ENCODE measurements at regions not wholly inside any gene's neighbourhood (a gene's known extent, or its start where the extent isn't known, plus 50 kb on each side); places are given as distances from the start of the nearest gene placed in this dataset.

- Histone ChIP-seq H4K20me1 (ENCODE audit: control insufficient read depth, insufficient read depth, low read length, poor library complexity, severe bottlenecking) (no peaks in the 10 kb centered on the region), H3K36me3 (replicated peaks in 1 of 2; ENCODE audit: control extremely low read depth in 1 of 2, control insufficient read depth in 1 of 2, extremely low read depth in 1 of 2, insufficient read depth in 2 of 2, low read length in 1 of 2) (no peaks in the 10 kb centered on the region), H3K9ac (ENCODE audit: low read length) (no peak overlapping the region), H3K27me3 (replicated peaks in 1 of 4; ENCODE audit: control extremely low read depth in 1 of 4, control insufficient read depth in 3 of 4, insufficient read depth in 4 of 4, low read length in 3 of 4) (peaks cover 0 to 6% (median 1%) of the 10 kb centered on the region in 4 experiments), H3K4me2 (replicated peaks; ENCODE audit: low read depth, low read length, poor library complexity, severe bottlenecking) (no peak overlapping the region), H3K4me1 (ENCODE audit: control insufficient read depth in 2 of 2, insufficient read depth in 2 of 2, low read length in 2 of 2) (no peaks in the 10 kb centered on the region), H2AFZ (ENCODE audit: insufficient read depth, low read depth, low read length, poor library complexity, severe bottlenecking) (no peak overlapping the region), H3K9me3 (ENCODE audit: control extremely low read depth in 1 of 3, control insufficient read depth in 2 of 3, insufficient read depth in 1 of 3, low read length in 2 of 3) (peaks cover 0 to 3% (median 0%) of the 10 kb centered on the region in 3 donors), H3K27ac (ENCODE audit: low read length in 2 of 2) (no peak overlapping the region), H3K79me2 (ENCODE audit: control insufficient read depth, insufficient read depth, low read length) (no peaks in the 10 kb centered on the region), H3K4me3 (ENCODE audit: control extremely low read depth in 1 of 5, extremely low read depth in 1 of 5, insufficient read depth in 1 of 5, low read depth in 2 of 5, low read length in 4 of 5) (no peak overlapping the region)
- no peak for TF ChIP-seq EZH2 (IDR thresholded peaks at IDR 0.05; ENCODE audit: borderline replicate concordance, insufficient read depth, low read depth, low read length, poor library complexity, severe bottlenecking)
- TF ChIP-seq CTCF (IDR thresholded peaks at IDR 0.05), result no peak
- 80% methylated on average over 3 of the region's 6 CpGs for WGBS (ENCODE audit: insufficient coverage)
- Mint-ChIP-seq H3K27me3 (peaks cover 46% of the 10 kb centered on the region), H3K4me3 (no peak overlapping the region), H3K4me1 (no peaks in the 10 kb centered on the region), H3K9me3 (ENCODE audit: insufficient read depth) (peaks cover 3% of the 10 kb centered on the region), H3K27ac (no peak overlapping the region)
- ATAC-seq (ENCODE audit: low read depth), result no peak
- intact Hi-C loops (cut with micrococcal nuclease), result no loop called here
- ChIA-PET CTCF (no interaction called here), POLR2A (no interaction called here)
- DNase-seq, result no peak
These were observed 197.2 kb downstream of the RGS9 start for GRCh38 chr17:65334406-65334805.

- Mint-ChIP-seq H3K27me3 (peaks cover 38% of the 10 kb centered on the region), H3K9me3 (ENCODE audit: insufficient read depth) (no peaks in the 10 kb centered on the region), H3K4me3 (no peak overlapping the region), H3K4me1 (no peaks in the 10 kb centered on the region), H3K27ac (no peak overlapping the region)
- POLR2A ChIA-PET, result no interaction called here
- TF ChIP-seq EZH2 (IDR thresholded peaks at IDR 0.05; ENCODE audit: borderline replicate concordance, insufficient read depth, low read depth, low read length, poor library complexity, severe bottlenecking) (no peak), CTCF (IDR thresholded peaks at IDR 0.05) (no peak)
- Histone ChIP-seq H2AFZ (ENCODE audit: insufficient read depth, low read depth, low read length, poor library complexity, severe bottlenecking) (no peak overlapping the region), H3K4me1 (ENCODE audit: control insufficient read depth in 2 of 2, insufficient read depth in 2 of 2, low read length in 2 of 2) (no peaks in the 10 kb centered on the region), H3K4me2 (replicated peaks; ENCODE audit: low read depth, low read length, poor library complexity, severe bottlenecking) (no peak overlapping the region), H4K20me1 (ENCODE audit: control insufficient read depth, insufficient read depth, low read length, poor library complexity, severe bottlenecking) (no peaks in the 10 kb centered on the region), H3K9ac (ENCODE audit: low read length) (no peak overlapping the region), H3K79me2 (ENCODE audit: control insufficient read depth, insufficient read depth, low read length) (no peaks in the 10 kb centered on the region), H3K9me3 (ENCODE audit: control extremely low read depth in 1 of 3, control insufficient read depth in 2 of 3, insufficient read depth in 1 of 3, low read length in 2 of 3) (no peaks in the 10 kb centered on the region), H3K4me3 (ENCODE audit: control extremely low read depth in 1 of 5, extremely low read depth in 1 of 5, insufficient read depth in 1 of 5, low read depth in 2 of 5, low read length in 4 of 5) (no peak overlapping the region), H3K36me3 (replicated peaks in 1 of 2; ENCODE audit: control extremely low read depth in 1 of 2, control insufficient read depth in 1 of 2, extremely low read depth in 1 of 2, insufficient read depth in 2 of 2, low read length in 1 of 2) (no peaks in the 10 kb centered on the region), H3K27ac (ENCODE audit: low read length in 2 of 2) (no peak overlapping the region), H3K27me3 (replicated peaks in 1 of 4; ENCODE audit: control extremely low read depth in 1 of 4, control insufficient read depth in 3 of 4, insufficient read depth in 4 of 4, low read length in 3 of 4) (peaks cover 0 to 8% (median 1%) of the 10 kb centered on the region in 4 experiments)
- no peak for DNase-seq
- WGBS (ENCODE audit: insufficient coverage), result no CpG with 5 or more reads among the region's 3 CpGs
- intact Hi-C loops (cut with micrococcal nuclease), result no loop called here
- CTCF ChIA-PET, result no interaction called here
- no peak for ATAC-seq (ENCODE audit: low read depth)
These were observed 195.6 kb downstream of the RGS9 start for GRCh38 chr17:65332779-65333178.
